Kidney epithelial cell (primary cell): ENCODE measurements at regions not wholly inside any gene's neighbourhood (a gene's known extent, or its start where the extent isn't known, plus 50 kb on each side); places are given as distances from the start of the nearest gene placed in this dataset.

Experiments
- DNase-seq: peaks from one replicate; pipeline ENCODE4 v3.0.0-alpha.2; 2010; ENCODE audit warnings: low read depth
- H3K27me3 ChIP-seq: 2 replicates; pipeline ENCODE4 v1.6.0; 2011; ENCODE audit warnings: low read length; ENCODE audit not compliant: control insufficient read depth, insufficient read depth
- H3K36me3 ChIP-seq: 2 replicates; pipeline ENCODE4 v1.5.1; 2011; ENCODE audit warnings: low read length; ENCODE audit not compliant: control insufficient read depth, insufficient read depth
- H3K4me3 ChIP-seq: 2 replicates; pipeline ENCODE4 v1.5.1; 2011; ENCODE audit warnings: low read depth, mild to moderate bottlenecking, control low read depth, low read length
- TF ChIP-seq, protein P1 (sequence below): IDR thresholded peaks from 2 replicates; pipeline ENCODE4 v1.5.1; 2011; ENCODE audit warnings: mild to moderate bottlenecking, moderate library complexity, low read length, control low read depth, inconsistent platforms; ENCODE audit not compliant: insufficient read depth, poor library complexity, severe bottlenecking

DNA sequence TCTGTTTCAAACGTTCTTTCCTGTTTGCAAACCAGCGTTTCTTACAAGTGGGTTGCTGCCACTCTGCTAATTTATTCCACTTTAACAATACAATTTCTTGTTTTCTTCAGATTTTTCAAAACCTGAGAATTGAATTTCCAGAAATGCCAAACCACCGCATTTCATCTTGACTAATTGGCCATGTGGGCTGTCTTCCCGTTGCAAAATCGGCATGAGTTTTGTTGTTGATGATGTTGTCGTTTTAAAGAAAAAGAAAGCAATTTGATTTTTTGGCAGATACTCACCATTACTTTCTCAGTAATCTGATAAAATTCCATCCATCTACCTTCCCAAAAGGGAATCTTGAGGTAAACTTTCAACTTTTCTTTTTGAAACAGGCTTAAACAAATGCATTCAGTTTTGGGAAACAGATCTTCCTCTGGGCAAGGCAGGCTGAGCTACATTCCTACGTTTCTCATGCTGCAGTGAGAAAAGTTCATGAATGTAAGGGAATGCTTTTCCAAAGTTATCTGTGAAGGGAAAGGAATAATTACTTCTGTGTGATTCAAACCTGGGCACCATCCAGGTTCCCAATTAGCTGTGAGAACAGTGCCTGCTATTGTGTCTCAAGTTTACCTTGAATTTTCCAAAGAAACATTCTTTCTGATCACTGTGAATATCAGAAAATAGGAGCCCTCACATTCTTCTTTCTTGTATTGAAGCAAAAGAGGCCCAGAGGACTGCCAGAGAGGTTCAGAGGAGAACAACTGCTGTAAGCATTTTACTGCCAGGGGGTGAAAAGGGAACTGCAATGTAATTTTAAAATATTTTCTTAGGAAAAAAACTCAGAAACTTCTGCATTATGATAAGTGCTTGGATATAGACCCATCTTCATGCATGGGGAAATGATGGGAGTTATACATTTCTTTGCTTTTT is 100.7 kb upstream of the TUT7 start:
- Histone ChIP-seq H3K27me3 (no peaks in the 10 kb centered on the region), H3K4me3 (no peak overlapping the region), H3K36me3 (no peaks in the 10 kb centered on the region)
- no peak for DNase-seq
- TF ChIP-seq, protein P1, sequence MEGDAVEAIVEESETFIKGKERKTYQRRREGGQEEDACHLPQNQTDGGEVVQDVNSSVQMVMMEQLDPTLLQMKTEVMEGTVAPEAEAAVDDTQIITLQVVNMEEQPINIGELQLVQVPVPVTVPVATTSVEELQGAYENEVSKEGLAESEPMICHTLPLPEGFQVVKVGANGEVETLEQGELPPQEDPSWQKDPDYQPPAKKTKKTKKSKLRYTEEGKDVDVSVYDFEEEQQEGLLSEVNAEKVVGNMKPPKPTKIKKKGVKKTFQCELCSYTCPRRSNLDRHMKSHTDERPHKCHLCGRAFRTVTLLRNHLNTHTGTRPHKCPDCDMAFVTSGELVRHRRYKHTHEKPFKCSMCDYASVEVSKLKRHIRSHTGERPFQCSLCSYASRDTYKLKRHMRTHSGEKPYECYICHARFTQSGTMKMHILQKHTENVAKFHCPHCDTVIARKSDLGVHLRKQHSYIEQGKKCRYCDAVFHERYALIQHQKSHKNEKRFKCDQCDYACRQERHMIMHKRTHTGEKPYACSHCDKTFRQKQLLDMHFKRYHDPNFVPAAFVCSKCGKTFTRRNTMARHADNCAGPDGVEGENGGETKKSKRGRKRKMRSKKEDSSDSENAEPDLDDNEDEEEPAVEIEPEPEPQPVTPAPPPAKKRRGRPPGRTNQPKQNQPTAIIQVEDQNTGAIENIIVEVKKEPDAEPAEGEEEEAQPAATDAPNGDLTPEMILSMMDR: no peak

DNA sequence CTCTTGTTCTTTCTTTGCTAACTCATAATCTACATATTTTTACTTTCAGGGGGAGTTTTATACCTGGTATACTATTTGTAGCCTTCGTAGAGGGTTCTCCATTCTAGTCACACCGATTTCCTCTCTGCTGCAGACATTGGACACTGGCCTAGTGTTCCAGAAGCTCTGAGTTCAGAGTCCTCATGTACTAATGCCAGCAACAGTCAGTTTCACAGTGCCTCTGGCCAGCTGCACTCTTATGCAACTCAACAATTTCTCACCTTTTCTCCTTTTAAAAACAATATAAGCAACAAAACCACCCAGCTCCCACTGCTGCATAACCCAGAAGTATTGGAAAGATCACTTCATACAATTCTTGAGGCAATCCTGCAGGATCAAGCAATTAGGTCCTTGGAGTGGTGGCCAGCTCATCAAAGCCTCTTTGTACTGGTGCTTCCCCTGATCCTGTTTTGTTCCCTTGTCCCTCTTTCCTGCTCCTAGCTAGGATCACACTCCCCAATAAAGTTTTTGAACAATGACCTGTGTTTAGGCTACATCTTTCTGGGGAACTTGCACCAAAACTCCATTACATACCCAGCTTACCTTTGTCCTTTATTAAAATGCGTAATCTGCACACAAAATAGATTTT is 98.1 kb upstream of the TUT7 start:
- H3K27me3 ChIP-seq: no peaks in the 10 kb centered on the region
- TF ChIP-seq, protein P1: no peak
- no peak for DNase-seq
- H3K4me3 ChIP-seq: no peak overlapping the region
- H3K36me3 ChIP-seq: no peaks in the 10 kb centered on the region

DNA sequence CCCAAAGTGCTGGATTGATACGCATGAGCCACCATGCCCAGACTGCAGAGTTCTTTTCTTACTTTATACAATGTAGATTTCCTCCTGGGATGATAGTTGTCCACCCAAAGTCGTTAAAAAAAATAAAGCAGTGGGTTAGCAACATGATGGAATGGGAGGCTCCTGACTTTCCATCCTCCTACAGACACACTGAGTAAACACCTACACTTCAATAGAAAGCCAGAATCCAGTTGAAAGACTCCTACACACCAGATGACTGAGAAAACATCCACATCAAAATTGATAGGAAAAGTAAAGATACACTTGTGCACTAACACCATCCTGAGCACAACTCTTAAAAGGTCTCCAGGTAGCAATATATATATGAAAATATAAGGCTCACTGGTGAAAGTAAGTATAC is 95.0 kb upstream of the TUT7 start:
- H3K4me3 ChIP-seq: no peak overlapping the region
- no peak for DNase-seq
- TF ChIP-seq, protein P1: no peak
- H3K27me3 ChIP-seq: no peaks in the 10 kb centered on the region
- no peaks in the 10 kb centered on the region for H3K36me3 ChIP-seq

DNA sequence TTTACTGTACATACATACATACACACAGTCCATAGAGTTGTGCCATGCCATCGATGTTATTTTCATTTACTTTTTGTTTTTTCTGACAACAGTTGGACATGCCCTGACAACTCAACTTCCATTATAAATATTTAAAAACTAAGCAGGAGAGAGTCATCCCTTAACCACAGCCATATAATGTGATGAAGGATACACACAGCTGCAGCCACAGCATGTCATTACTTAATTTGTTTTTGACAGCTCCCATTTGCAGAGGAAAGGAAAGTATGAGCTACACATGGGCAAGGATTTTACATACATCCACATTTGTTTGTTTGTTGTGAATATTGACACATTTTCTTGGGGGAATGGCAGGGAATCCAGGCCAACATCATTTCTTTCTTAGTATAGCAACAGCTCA is 91.5 kb upstream of the TUT7 start:
- TF ChIP-seq, protein P1: no peak

DNA sequence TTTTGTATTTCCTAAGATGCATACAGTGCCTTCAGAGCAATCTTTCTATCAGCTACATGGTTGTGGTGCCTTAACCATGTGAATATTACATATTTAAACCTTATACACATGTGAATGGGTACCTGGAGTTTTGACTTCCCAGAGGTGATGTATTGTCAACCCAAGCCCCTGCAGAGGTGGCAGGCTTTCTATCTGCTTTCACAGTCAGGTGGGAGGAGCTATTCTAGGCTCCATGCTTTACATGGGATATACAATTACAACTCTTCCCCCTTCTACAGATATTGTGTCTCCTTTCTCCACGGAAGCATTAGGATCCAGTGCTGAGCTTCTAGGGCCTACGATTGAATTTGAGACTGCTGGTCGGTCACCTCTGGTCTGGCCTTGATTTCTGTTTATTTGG is 89.8 kb upstream of the TUT7 start:
- Histone ChIP-seq H3K4me3 (no peak overlapping the region), H3K27me3 (no peaks in the 10 kb centered on the region), H3K36me3 (no peaks in the 10 kb centered on the region)
- no peak for DNase-seq
- TF ChIP-seq, protein P1: no peak

More for the DNA sequence above, 91.5 kb upstream of the TUT7 start:
- no peaks in the 10 kb centered on the region for H3K27me3 ChIP-seq
- DNase-seq: no peak
- no peaks in the 10 kb centered on the region for H3K36me3 ChIP-seq
- H3K4me3 ChIP-seq: no peak overlapping the region
